Lower leg skin (tissue), 4 donors: ENCODE measurements at regions not wholly inside any gene's neighbourhood (a gene's known extent, or its start where the extent isn't known, plus 50 kb on each side); places are given as distances from the start of the nearest gene placed in this dataset.

Experiments used
- DNase-seq, 2 donors: peaks; one replicate each; pipeline ENCODE4 v3.0.0-alpha.2; 2019; ENCODE audit warnings: low spot score in 2 of 2
- H3K4me3 ChIP-seq: fragments of 200-600 bp; sonication (generic); 2 replicates; pipeline ENCODE4 v1.5.1; 2017; ENCODE audit warnings: mild to moderate bottlenecking, low read depth; ENCODE audit not compliant: poor library complexity, severe bottlenecking
- POLR2A ChIP-seq, 2 donors: fragments of 450-650 bp; IDR thresholded peaks; one replicate each; pipeline ENCODE4 v1.6.1; 2016 to 2017; ENCODE audit warnings: antibody characterized with exemption in 2 of 2, mild to moderate bottlenecking in 1 of 2, moderate library complexity in 1 of 2
- WGBS, 2 donors: methylation state at CpG; one replicate each; pipeline ENCODE4 v1.1.5; 2018; 5-methylcytosine and 5-hydroxymethylcytosine counted together
- intact Hi-C: fragments of 100-400 bp; cut with DNase I; formaldehyde crosslinking; loops from one replicate; pipeline ENCODE4 v1.15.0; 2023; ENCODE audit warnings: low total_unique reads
- TF ChIP-seq, protein P1 (sequence below), 3 donors: fragments of 450-650 bp; IDR thresholded peaks; one replicate each; pipeline ENCODE4 v1.5.1; 2016; ENCODE audit warnings: antibody characterized with exemption in 3 of 3, mild to moderate bottlenecking in 3 of 3, moderate library complexity in 2 of 3

DNA sequence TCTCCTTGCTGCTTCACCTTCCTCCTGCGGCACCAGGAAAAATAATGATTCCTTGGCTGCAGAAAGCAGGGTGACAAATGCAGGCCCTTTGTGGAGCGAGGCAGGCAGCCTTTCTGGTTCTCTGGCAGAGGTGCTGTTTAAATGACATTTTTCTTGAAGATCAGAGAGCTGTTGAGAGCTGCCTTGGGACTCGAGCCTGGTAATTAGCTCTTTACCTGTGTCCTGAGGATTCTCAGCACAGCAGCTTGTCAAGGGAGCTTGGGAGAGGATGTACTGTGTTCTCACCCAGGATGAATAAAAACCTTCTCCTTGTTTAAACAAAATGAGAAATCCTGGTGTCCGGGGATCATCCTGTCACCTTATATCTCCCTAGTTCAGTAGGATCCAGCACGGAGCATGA is 204.0 kb downstream of the AACS start:
- TF ChIP-seq, protein P1, sequence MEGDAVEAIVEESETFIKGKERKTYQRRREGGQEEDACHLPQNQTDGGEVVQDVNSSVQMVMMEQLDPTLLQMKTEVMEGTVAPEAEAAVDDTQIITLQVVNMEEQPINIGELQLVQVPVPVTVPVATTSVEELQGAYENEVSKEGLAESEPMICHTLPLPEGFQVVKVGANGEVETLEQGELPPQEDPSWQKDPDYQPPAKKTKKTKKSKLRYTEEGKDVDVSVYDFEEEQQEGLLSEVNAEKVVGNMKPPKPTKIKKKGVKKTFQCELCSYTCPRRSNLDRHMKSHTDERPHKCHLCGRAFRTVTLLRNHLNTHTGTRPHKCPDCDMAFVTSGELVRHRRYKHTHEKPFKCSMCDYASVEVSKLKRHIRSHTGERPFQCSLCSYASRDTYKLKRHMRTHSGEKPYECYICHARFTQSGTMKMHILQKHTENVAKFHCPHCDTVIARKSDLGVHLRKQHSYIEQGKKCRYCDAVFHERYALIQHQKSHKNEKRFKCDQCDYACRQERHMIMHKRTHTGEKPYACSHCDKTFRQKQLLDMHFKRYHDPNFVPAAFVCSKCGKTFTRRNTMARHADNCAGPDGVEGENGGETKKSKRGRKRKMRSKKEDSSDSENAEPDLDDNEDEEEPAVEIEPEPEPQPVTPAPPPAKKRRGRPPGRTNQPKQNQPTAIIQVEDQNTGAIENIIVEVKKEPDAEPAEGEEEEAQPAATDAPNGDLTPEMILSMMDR (IDR thresholded peaks at IDR 0.05), result no peak
- TF ChIP-seq POLR2A (IDR thresholded peaks at IDR 0.05), result no peak
- H3K4me3 ChIP-seq, result no peak overlapping the region
- 57 to 58% methylated on average over 5 of the region's 5 CpGs for WGBS, 2 donors
- no peak for DNase-seq
- intact Hi-C loops, result no loop called here

DNA sequence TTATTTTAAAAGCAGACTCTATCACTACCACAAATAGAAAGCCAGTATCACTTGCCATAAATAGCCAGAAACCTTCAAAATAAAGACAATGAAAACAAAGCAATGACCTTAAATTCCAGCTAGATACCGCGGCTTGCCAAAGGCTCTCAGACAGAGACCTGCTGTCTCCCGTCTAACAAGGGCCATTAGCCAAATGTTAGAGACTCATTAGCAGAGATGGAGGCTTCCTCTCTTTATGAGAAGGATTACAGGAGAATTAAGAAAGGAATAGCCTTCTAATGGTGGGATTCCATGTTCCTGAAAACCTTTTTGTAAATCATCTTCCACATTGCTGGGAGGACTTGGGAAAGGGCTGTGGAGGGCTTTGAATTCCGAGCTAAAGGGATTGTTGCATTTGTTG is 206.7 kb downstream of the AACS start:
- no peak for TF ChIP-seq POLR2A (IDR thresholded peaks at IDR 0.05)
- TF ChIP-seq, protein P1 (IDR thresholded peaks at IDR 0.05), result no peak
- DNase-seq, result no peak
- no peak overlapping the region for H3K4me3 ChIP-seq
- intact Hi-C loops, result no loop called here
- 44 to 49% methylated on average over 4 of the region's 4 CpGs for WGBS, 2 donors

DNA sequence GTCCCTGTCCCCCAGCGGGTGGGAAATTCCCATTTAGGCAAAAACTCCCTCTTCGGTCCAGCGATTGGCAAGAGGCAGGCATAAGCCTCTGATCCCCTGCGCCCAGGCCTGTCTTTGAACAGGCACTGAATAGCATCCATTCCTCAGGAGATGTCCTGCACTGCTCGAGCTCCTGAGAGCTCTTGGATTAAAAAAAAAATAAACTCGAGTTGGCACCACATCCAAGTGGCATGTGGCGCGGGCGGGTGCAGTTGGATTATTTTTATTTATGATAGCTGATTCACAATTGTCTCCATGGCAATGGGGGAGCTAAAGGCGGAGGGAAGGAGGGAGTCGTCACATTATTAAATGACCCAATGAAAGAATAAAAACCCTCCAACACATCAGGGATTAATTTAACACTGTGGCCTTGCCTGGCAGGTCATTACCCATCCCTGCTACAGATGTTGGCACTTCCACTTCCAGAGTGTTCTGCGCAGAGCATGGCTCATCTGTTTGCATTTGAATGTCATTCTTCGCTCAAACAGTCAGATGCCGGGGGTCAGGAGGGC is 207.2 kb downstream of the AACS start:
- TF ChIP-seq POLR2A (IDR thresholded peaks at IDR 0.05), result no peak
- TF ChIP-seq, protein P1 (IDR thresholded peaks at IDR 0.05), result no peak
- WGBS, 2 donors, result 49 to 58% methylated on average over 14 of the region's 14 CpGs
- intact Hi-C loops, result no loop called here
- peak in 1 of 2 donors; percentile 56 for DNase-seq
- H3K4me3 ChIP-seq, result no peak overlapping the region

DNA sequence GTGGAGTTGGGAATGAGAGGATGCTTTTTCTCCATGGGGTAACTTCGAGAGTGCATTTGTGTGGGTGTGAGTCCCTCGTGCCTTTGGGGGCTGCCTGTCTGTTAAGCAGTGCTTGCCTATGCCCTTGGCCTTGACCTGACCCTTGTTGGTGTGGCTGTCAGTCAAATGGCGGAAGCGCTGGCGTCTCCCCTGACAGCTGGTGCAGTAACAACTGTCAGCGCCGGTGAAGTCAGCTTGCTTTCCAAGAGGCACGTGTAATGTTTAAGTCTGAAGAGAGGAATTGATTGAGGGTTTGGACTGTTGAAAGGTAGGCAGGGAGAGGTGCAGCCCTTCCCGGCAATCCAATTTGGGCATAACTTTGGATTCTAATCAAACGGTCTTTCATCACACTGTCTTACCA is 211.3 kb downstream of the AACS start:
- WGBS, 2 donors, result 71 to 85% methylated on average over 10 of the region's 10 CpGs
- intact Hi-C loops, result no loop called here
- no peak overlapping the region for H3K4me3 ChIP-seq
- TF ChIP-seq, protein P1 (IDR thresholded peaks at IDR 0.05), result no peak
- no peak for TF ChIP-seq POLR2A (IDR thresholded peaks at IDR 0.05)
- peak in 1 of 2 donors; percentile 32 for DNase-seq

DNA sequence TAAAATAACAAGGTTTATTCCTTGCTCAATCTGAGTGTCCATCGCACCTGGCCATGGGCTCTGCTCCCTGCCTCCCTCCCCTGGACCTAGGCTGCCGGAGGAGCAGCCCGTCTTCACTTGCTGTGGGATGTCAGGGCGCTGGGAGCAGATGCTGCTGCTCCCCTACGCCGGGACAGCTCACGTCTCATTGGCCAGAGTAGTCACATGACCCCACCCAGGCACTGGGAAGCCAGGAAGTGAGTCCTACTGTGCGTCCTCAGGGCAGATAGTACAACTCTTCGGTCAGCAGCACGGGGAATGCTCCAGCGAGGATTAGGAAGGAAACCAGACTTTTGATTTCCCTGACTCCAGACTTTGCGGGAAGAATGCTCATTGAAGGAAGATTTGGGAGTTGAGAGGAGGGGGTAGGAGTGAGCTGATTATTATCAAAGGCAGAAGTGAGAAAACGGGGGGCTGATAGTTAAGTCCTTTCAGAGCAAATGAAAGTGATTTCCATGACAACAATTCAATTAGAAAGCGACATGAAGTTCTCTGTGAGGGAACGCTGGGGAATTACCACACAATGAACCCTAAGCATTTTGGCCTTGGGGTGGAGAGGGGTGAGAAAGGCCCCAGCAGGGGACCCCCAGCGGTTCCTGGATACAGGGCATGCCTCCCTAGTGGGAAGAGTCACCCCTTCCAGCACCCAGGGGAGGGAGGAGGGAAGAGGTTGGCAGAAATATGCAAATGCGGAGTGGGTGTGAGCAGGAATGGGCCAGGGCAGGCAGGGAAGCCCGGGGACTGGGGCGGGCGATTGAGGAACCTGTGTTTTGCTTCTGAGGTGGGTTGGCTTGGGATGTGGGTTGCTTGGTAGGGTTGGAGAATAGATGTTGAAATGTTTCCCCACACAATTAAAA is 215.5 kb downstream of the AACS start:
- H3K4me3 ChIP-seq, result no peak overlapping the region
- WGBS, 2 donors, result 19 to 20% methylated on average over 20 of the region's 20 CpGs
- intact Hi-C loops, result no loop called here

More for the DNA sequence above, 215.5 kb downstream of the AACS start:
- TF ChIP-seq, protein P1 (IDR thresholded peaks at IDR 0.05), result no peak
- no peak for TF ChIP-seq POLR2A (IDR thresholded peaks at IDR 0.05)
- DNase-seq, result peak in 1 of 2 donors; percentile 76
